ENCODE measurements at regions not wholly inside any gene's neighbourhood (a gene's known extent, or its start where the extent isn't known, plus 50 kb on each side); places are given as distances from the start of the nearest gene placed in this dataset.

GRCh38 chr2:140057928-140058327 lies 1277.7 kb upstream of the NXPH2 start:
- no peak for DNase-seq

DNA sequence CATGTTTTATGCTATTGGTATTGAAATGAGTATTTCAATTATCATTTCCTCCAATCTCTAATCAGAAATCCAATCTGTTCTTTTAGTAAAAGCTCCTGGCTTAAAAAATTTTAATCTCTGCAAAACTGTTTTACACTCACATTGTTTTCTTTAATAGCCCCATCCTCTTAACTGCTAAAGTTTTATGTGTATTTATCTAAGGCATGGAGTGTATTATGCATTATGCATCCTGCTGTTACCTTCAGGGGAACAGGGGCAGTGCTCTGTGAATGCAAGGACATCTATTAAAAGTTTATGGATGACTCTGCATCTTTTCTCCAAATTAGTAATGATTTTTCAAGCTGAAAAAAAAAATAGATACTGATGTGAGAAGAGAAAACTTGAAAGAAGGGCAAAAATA lies 1261.6 kb upstream of the NXPH2 start:
- no peak for DNase-seq

DNA sequence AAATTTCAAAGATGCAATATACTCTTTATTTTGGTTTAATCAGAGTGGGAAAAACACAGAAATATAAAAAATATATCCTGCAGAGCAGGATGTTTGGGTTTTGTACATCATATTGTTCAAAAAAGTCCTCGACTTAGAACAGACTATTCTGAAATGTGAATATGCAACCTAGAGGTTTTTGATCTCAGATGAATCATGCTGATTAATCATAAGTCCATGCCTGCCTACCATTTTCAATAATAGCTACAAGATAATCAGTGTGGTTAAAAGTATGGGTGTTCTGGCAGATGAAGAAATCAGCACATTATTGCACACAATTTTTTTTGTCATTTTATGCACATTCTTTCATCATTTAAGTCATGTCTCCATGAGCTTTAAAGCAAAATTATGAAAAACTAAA lies 1261.0 kb upstream of the NXPH2 start:
- no peak for DNase-seq

DNA sequence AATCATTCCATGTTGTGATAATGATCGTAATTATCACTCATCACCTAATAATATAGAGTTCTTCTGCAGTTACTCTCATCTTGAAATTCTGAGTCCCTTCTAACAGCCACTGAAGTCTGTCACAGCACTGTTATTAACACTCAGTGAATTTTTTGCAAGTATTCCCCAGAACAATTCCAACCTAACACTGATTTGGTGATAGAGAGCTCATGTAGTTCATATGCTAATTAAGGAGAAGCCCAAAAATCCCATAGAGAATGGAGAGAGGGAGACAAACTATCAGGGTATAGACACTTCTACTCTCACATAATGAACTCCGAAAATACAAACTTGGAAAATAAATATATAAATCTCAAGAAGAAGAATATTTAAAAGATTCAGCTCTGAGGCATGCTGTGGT lies 1253.4 kb upstream of the NXPH2 start:
- no peak for DNase-seq

- no peak for DNase-seq
Measured at GRCh38 chr2:140027966-140028365, 1247.8 kb upstream of the NXPH2 start.

DNA sequence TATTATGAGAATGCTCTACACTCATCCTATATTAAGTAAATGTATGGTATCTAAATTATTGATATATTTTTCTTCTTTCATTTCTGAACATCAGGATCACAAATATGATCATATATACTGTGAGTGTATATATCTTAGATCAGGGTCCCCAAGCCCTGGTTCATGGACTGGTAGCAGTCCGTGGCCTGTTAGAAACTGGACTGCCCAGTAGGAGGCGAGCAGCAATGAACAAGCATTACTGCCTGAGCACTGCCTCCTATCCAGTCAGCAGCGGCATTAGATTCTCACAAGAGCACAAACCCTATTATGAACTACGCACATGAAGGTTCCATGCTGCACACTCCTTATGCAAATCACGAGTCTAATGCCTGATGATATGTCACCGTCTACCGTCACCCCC lies 1247.1 kb upstream of the NXPH2 start:
- DNase-seq, result no peak

DNA sequence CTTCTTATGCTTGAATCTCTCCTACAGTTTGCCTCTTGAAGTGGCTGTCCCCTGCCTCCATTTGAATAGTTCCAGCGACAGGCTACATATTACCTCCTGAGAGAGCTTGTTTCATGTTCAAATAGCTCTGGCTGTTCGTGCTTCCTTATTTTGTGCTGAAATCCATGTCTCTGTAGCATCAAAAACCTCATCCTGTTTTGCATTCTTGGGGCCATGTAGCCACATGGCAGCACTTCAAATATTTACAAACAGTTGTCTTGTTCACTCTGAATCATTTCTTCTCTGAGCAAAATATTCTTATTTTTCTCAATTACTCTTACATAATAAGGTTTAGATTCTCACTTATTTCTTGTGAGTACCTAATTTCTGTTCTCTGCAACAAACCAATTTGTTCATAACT lies 1243.1 kb upstream of the NXPH2 start:
- no peak for DNase-seq

- DNase-seq, result no peak
Measured at GRCh38 chr2:140018541-140018940, 1238.4 kb upstream of the NXPH2 start.

DNA sequence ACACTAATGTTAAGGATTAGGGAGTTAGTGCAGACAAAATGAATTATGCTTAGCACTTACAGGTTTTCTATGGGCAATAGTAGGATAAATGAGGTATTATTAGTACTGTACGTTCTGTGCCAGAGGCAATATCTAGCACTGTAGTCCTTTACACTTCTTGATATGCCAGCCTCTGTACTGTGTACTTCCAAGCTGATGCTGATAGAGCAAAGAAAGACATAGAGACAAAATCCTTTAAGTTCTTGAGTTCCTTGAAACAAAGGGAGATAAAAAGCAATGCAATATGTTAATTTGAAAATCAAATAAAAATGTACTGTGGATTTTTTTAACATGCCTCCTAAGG lies 1234.0 kb upstream of the NXPH2 start:
- DNase-seq, result no peak

GRCh38 chr2:140013545-140014203 lies 1233.5 kb upstream of the NXPH2 start:
- no peak for DNase-seq

DNA sequence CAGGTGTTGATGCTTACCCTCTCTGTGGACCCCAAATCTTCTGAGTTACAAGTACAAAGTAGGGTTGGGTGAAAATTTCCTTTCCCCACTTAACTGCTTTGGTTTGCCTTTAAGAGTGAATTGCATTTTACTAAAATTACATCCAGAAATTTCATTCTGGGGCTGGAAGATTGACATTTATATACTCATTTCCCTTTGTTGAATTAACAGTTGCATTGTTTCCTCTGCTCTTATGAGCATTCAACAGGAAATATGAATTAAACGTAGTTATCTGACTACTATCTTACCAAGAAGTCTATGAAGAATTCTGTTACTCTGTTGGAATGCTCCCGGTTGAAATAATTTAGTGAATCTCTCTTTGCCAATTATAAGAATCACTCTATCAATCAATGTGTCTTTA lies 1231.1 kb upstream of the NXPH2 start:
- DNase-seq, result no peak

DNA sequence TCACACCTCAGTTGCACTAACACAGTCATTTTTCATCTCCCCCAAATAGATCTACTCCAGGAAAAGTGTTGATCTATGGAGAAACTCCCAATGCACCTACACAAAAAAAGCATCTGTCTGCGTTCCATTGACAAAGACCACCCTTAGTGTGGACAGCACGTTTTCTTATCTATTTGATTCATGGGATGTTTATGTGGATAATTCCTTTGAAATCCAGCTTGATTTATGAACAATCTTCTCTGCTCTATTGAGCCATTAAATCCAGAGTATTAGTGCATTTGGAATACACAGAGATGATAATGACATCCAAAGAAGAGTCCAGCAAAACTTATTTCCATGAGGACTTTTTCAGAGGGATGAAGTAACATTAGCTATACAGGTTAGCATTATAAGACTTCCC lies 1221.9 kb upstream of the NXPH2 start:
- DNase-seq, result no peak

- no peak for DNase-seq
Measured at GRCh38 chr2:139992711-139993345, 1212.6 kb upstream of the NXPH2 start.

DNA sequence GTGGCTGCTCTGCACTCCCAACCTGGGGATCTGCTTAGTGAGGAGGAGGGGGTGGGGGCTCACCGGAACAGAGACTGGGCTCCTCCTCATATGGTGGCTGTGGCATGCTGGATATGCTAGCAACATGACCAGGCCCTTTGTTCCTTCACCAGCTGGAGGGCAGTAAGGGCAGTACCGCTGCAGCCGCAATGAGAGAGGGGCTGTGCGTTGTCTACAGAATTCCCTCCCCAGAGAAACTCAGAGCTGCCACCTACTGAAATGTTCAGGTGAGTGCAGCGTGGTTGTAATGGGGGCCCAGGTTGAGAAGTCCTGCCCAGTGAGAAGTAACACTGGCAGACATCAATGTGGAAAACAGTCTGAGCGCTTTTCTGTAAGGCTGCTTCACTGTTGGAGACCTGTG lies 1211.9 kb upstream of the NXPH2 start:
- DNase-seq, result no peak

GRCh38 chr2:139990646-139991335 lies 1210.6 kb upstream of the NXPH2 start:
- no peak for DNase-seq

- no peak for DNase-seq
Measured at GRCh38 chr2:139969323-139969722, 1189.1 kb upstream of the NXPH2 start.

- DNase-seq, result no peak
Measured at GRCh38 chr2:139968588-139968987, 1188.4 kb upstream of the NXPH2 start.

DNA sequence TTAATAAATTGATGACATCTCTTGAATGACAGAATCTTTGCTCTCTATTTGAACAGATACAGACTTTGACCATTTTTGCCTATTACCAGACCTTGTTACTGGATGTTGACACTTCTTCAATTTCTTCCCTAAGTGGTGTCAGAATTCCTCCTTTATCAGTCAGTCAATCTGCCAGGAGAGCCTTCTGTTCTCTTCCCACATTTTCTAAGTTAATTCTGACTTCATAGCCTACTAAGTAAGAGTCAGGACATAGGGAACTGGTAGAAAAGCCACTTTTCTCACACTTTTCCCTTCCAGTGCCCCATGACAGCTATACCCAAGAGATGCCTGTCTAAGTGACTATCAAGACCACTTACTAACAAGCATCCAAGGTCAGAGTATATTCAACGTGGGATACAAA lies 1187.5 kb upstream of the NXPH2 start:
- DNase-seq, result no peak

DNA sequence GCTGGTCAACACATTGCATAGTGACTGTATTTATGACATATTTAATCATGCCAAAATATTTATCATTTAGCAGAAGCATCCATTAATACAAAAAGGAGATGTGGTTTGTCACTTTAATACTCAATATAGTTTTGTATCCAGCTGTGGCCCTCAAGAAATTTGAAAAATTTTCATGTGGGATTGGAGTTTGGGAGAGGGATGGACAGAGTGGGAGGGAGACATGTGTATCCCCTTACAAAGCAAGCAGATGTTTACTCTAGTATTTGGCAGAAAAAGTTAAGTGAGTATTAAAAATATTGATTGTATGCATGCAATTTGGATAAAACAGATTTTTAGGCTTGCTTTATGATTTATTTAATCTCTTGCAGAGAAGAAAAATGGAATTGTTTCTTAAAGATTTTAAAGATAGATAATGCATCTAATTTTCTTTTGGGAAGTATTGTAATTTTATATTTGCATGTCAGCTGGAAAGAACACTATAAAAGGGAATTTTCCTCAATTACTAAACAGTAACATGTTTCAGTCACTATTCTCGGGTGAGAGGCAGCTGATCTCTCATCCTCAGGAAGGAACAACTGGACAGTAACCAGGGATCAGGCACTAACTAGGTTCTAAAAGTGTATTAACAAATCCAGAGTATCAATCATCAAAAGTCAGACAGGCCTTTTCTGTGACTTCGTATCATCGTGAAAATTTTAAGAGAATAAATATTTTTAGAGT lies 1184.7 kb upstream of the NXPH2 start:
- DNase-seq, result no peak

DNA sequence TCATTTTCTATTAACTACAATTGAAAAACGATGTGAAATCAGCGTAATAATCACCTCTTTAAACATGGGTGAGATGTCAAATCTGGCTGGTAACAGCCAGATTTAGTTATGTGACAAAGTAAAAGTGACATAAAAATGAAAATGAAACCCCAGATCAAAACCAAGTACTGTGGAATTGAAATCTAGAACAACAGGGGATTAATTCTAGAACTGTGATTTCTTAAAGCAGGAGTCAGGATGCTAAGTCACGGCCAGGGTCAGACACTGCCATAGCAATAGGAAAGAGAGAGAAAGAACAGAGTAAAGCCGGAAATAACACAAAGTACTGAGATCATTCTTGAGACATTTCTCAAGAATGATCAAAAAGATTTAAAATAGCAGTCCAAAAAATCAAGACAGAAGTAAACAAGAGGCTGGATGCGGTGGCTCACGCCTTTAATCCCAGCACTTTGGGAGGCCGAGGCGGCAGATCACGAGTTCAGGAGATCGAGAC lies 1183.7 kb upstream of the NXPH2 start:
- DNase-seq, result no peak

- no peak for DNase-seq
Measured at GRCh38 chr2:139949242-139949972, 1169.2 kb upstream of the NXPH2 start.

DNA sequence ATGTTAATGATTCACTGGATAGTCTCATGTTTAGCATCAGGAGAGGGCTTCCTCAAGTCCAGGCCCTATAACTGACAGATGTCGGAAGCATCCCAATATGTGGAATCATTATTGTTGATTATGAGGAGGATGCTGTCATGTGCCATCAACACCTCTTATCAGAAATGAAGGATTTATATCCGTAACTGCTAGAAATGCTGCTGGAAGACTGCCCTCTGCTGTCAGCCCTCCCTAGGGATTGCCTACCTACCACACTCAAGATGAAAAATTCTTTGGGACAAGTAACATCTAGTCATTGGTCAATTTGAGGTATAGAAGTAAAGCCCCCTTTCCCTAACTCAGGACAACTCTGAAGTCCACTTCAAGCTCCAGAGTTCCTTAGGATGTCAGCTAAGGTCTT lies 1166.5 kb upstream of the NXPH2 start:
- no peak for DNase-seq

DNA sequence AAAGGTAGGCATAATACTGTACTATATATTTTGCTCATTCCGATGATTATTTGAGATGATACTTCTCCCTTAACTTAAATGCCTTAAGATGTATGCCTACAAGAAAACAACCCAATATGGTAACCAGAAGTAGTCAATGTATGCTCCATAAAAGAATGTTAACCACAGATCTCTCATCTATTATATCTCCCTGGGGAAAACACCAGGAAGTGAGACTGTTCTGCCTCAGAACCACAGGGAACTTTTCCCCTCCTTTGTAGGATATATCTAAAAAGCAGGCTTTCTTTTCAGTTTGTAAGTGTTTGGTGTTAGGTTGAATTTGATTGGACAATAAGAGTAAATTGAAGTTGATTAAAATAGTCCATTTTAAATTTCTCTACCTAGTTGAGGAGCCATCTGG lies 1160.5 kb upstream of the NXPH2 start:
- no peak for DNase-seq

Measured in NCI-H2227 treated with DMSO at 0.1 percent for 48 hours (cell line).